Peyer's patch (tissue), 4 donors: ENCODE measurements at regions not wholly inside any gene's neighbourhood (a gene's known extent, or its start where the extent isn't known, plus 50 kb on each side); places are given as distances from the start of the nearest gene placed in this dataset.

Experiments used
- POLR2A ChIP-seq, 2 donors: fragments of 450-650 bp; IDR thresholded peaks; one replicate each; pipeline ENCODE4 v1.5.1; 2017; ENCODE audit warnings: antibody characterized with exemption in 2 of 2, mild to moderate bottlenecking in 2 of 2, moderate library complexity in 2 of 2
- TF ChIP-seq, protein P1 (sequence below), 6 experiments: fragments of 450-650 bp in 4 of 6; fragments of 200-600 bp in 2 of 6; sonication (generic) in 1 of 6; IDR thresholded peaks; one replicate each; pipeline ENCODE4 v1.5.1; 2017 to 2019; ENCODE audit warnings: antibody characterized with exemption in 6 of 6, mild to moderate bottlenecking in 3 of 6, moderate library complexity in 1 of 6

DNA sequence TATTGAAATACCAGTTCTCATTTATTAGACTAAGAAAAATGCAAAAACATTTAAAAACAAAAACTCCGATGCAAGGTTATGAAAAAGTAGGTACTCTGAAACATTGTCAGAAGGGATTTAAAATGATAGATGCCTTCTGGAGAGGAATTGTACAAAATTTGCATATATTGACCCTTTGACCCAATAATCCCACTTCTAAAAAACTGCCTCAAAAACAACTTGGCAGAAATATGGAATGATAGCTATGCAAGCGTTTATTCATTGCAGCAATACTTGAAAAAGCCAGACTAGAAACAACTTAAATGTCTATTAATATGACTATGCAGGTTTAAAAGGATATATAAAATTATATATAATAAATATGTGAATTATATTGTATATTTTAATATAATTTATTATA is 118.4 kb downstream of the PLK2 start:
- TF ChIP-seq, protein P1, sequence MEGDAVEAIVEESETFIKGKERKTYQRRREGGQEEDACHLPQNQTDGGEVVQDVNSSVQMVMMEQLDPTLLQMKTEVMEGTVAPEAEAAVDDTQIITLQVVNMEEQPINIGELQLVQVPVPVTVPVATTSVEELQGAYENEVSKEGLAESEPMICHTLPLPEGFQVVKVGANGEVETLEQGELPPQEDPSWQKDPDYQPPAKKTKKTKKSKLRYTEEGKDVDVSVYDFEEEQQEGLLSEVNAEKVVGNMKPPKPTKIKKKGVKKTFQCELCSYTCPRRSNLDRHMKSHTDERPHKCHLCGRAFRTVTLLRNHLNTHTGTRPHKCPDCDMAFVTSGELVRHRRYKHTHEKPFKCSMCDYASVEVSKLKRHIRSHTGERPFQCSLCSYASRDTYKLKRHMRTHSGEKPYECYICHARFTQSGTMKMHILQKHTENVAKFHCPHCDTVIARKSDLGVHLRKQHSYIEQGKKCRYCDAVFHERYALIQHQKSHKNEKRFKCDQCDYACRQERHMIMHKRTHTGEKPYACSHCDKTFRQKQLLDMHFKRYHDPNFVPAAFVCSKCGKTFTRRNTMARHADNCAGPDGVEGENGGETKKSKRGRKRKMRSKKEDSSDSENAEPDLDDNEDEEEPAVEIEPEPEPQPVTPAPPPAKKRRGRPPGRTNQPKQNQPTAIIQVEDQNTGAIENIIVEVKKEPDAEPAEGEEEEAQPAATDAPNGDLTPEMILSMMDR (IDR thresholded peaks at IDR 0.05), result no peak
- no peak for TF ChIP-seq POLR2A (IDR thresholded peaks at IDR 0.05)
